Mammary epithelial cell (primary cell): ENCODE measurements at regions not wholly inside any gene's neighbourhood (a gene's known extent, or its start where the extent isn't known, plus 50 kb on each side); places are given as distances from the start of the nearest gene placed in this dataset.

ENCODE experiments used
- CTCF ChIP-seq, 2 donors: IDR thresholded peaks in 1 of 2; conservative IDR thresholded peaks in 1 of 2; 2 replicates each; pipeline ENCODE4 v1.5.1; 2011 to 2012; ENCODE audit warnings: inconsistent platforms in 2 of 2, low read length in 2 of 2, mild to moderate bottlenecking in 2 of 2, control low read depth in 1 of 2, low read depth in 1 of 2; ENCODE audit not compliant: insufficient read depth in 1 of 2; ENCODE audit errors: extremely low read depth in 1 of 2
- EZH2 ChIP-seq: IDR thresholded peaks from 2 replicates; pipeline ENCODE4 v1.6.1; 2012; ENCODE audit warnings: low read length, inconsistent platforms, borderline replicate concordance

- TF ChIP-seq CTCF (conservative IDR thresholded peaks at IDR 0.05 in 1 of 2, IDR thresholded peaks at IDR 0.05 in 1 of 2; ENCODE audit: extremely low read depth in 1 of 2, insufficient read depth in 1 of 2, low read depth in 1 of 2, low read length in 2 of 2) (no peak), EZH2 (no peak)
These were observed 97.4 kb upstream of the UGP2 start for GRCh38 chr2:63743982-63744966.
